Right lobe of liver (tissue), 4 donors: ENCODE measurements at regions not wholly inside any gene's neighbourhood (a gene's known extent, or its start where the extent isn't known, plus 50 kb on each side); places are given as distances from the start of the nearest gene placed in this dataset.

ENCODE experiments used
- POLR2A ChIP-seq: fragments of 450-650 bp; IDR thresholded peaks from one replicate; pipeline ENCODE4 v1.6.1; 2017; ENCODE audit warnings: antibody characterized with exemption, mild to moderate bottlenecking
- TF ChIP-seq, protein P1 (sequence below), 4 donors: fragments of 200-600 bp in 3 of 4; fragments of 450-650 bp in 1 of 4; IDR thresholded peaks; one replicate each; pipeline versions ENCODE4 v1.5.1 to v1.8.0; 2016 to 2022; ENCODE audit warnings: antibody characterized with exemption in 4 of 4, mild to moderate bottlenecking in 2 of 4
- donor health status: DM: no; HTN: no; CAD: no.
- donor health status: DM: no; HTN: no; CAD: no.
- donor health status: DM: no; HTN: yes; CAD: no.

GRCh38 chr15:66929843-66930402 is 135.5 kb upstream of the SMAD3 start:
- TF ChIP-seq POLR2A, result no peak
- TF ChIP-seq, protein P1, sequence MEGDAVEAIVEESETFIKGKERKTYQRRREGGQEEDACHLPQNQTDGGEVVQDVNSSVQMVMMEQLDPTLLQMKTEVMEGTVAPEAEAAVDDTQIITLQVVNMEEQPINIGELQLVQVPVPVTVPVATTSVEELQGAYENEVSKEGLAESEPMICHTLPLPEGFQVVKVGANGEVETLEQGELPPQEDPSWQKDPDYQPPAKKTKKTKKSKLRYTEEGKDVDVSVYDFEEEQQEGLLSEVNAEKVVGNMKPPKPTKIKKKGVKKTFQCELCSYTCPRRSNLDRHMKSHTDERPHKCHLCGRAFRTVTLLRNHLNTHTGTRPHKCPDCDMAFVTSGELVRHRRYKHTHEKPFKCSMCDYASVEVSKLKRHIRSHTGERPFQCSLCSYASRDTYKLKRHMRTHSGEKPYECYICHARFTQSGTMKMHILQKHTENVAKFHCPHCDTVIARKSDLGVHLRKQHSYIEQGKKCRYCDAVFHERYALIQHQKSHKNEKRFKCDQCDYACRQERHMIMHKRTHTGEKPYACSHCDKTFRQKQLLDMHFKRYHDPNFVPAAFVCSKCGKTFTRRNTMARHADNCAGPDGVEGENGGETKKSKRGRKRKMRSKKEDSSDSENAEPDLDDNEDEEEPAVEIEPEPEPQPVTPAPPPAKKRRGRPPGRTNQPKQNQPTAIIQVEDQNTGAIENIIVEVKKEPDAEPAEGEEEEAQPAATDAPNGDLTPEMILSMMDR (IDR thresholded peaks at IDR 0.05), result no peak
